ENCODE measurements at regions not wholly inside any gene's neighbourhood (a gene's known extent, or its start where the extent isn't known, plus 50 kb on each side); places are given as distances from the start of the nearest gene placed in this dataset.

DNA sequence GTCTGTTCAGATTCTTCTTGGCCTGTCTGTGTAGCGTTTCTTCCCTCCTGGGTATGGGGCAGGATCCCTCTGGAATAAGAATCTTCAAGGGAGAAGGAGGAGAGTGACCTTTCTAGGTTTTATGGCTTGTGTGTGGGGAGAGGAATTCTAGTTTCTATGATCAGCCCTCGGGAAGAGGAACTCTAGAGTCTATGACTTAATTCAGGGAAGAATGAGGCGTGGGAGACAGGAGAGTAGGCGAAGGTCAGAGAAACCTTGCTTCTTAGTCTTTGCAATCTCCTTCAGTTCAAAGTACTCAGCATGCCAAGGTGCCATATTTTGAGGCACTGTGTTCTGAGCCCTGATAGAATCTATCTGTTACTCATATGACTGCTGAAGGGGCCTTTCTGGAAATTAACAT is 99.2 kb upstream of the C3orf80 start:
- H3K27ac ChIP-seq, result no peak overlapping the region
- H3K9me3 ChIP-seq, result no peaks in the 10 kb centered on the region
- no peak overlapping the region for H3K4me3 ChIP-seq
- TF ChIP-seq, protein P1, sequence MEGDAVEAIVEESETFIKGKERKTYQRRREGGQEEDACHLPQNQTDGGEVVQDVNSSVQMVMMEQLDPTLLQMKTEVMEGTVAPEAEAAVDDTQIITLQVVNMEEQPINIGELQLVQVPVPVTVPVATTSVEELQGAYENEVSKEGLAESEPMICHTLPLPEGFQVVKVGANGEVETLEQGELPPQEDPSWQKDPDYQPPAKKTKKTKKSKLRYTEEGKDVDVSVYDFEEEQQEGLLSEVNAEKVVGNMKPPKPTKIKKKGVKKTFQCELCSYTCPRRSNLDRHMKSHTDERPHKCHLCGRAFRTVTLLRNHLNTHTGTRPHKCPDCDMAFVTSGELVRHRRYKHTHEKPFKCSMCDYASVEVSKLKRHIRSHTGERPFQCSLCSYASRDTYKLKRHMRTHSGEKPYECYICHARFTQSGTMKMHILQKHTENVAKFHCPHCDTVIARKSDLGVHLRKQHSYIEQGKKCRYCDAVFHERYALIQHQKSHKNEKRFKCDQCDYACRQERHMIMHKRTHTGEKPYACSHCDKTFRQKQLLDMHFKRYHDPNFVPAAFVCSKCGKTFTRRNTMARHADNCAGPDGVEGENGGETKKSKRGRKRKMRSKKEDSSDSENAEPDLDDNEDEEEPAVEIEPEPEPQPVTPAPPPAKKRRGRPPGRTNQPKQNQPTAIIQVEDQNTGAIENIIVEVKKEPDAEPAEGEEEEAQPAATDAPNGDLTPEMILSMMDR (IDR thresholded peaks at IDR 0.05), result no peak
- no peak for TF ChIP-seq POLR2A (IDR thresholded peaks at IDR 0.05)
- TF ChIP-seq POLR2AphosphoS5 (IDR thresholded peaks at IDR 0.05), result no peak
- TF ChIP-seq EP300 (IDR thresholded peaks at IDR 0.05; ENCODE audit: low read depth), result no peak
- intact Hi-C loops (cut with DNase I; ENCODE audit: low total_unique reads), result no loop called here
- no peaks in the 10 kb centered on the region for H3K4me1 ChIP-seq
- no peaks in the 10 kb centered on the region for H3K36me3 ChIP-seq
- no peaks in the 10 kb centered on the region for H3K27me3 ChIP-seq
- in situ Hi-C loops (cut with MboI; ENCODE audit: low pct_ligation_motif_present in 1 of 4, low pct_unique_long_range_greater_than_20kb in 1 of 4, low sequenced_read_pairs in 3 of 4), result loop anchor here in 1 of 4 donors (25.0 kb wide), 1 partner anchor 89 kb away; no protein-coding TSS in a partner anchor
- WGBS, 2 donors (ENCODE audit: low coverage in 1 of 2), result 69 to 80% methylated on average over 2 to 4 of the region's 4 CpGs
- no peak for DNase-seq

DNA sequence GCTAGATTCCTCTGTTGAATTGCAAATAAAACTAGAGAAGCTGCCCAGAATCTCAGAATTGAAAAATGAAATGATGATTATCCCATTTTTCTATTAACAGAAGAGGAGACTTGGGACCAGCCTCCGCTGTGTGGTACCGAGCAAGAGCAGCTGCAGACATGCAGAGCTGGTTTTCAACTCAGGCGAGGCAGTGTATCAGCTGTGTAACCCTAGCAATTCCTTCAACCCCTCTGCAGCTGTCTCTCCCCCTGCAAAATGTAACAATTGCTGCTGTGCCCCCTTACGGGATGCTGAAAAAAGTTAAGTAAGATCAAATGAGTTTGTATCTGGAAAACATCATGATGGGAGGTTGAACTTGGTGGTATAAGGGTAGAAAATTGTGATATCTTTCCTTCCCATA is 98.5 kb upstream of the C3orf80 start:
- TF ChIP-seq EP300 (IDR thresholded peaks at IDR 0.05; ENCODE audit: low read depth) (no peak), POLR2A (IDR thresholded peaks at IDR 0.05) (no peak), POLR2AphosphoS5 (IDR thresholded peaks at IDR 0.05) (no peak)
- TF ChIP-seq, protein P1 (IDR thresholded peaks at IDR 0.05), result no peak
- H3K36me3 ChIP-seq, result no peaks in the 10 kb centered on the region
- H3K27ac ChIP-seq, result no peak overlapping the region
- no peaks in the 10 kb centered on the region for H3K4me1 ChIP-seq
- WGBS, 2 donors (ENCODE audit: low coverage in 1 of 2), result 86% methylated on average over 1 to 4 of the region's 4 CpGs
- in situ Hi-C loops (cut with MboI; ENCODE audit: low pct_ligation_motif_present in 1 of 4, low pct_unique_long_range_greater_than_20kb in 1 of 4, low sequenced_read_pairs in 3 of 4) (loop anchor here in 1 of 4 donors (25.0 kb wide), 1 partner anchor 89 kb away; no protein-coding TSS in a partner anchor), intact Hi-C loops (cut with DNase I; ENCODE audit: low total_unique reads) (no loop called here)
- H3K9me3 ChIP-seq, result no peaks in the 10 kb centered on the region
- no peaks in the 10 kb centered on the region for H3K27me3 ChIP-seq
- no peak overlapping the region for H3K4me3 ChIP-seq
- no peak for DNase-seq

DNA sequence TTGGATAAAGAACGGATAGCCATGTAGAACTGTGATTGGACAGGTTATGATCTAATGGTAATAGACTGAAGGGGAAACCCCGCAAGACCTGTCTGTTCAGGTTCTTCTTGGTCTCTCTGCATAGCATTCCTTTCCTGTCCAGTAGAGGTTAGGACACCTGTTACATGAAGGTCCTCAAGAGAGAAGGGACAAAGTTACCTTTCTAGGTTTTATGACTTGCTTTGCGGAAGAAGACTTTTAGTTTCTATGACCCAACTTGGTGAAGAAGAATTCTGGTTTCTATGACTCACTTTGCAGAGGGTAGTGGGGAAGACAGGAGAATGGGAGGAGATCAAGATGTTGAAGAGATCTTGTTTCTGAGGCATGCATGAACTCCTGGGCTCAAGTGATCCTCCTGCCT is 97.9 kb upstream of the C3orf80 start:
- no peak for DNase-seq
- H3K27me3 ChIP-seq, result no peaks in the 10 kb centered on the region
- H3K4me3 ChIP-seq, result no peak overlapping the region
- 80 to 84% methylated on average over 3 of the region's 3 CpGs for WGBS, 2 donors (ENCODE audit: low coverage in 1 of 2)
- in situ Hi-C loops (cut with MboI; ENCODE audit: low pct_ligation_motif_present in 1 of 4, low pct_unique_long_range_greater_than_20kb in 1 of 4, low sequenced_read_pairs in 3 of 4) (loop anchor here in 1 of 4 donors (25.0 kb wide), 1 partner anchor 90 kb away; no protein-coding TSS in a partner anchor), intact Hi-C loops (cut with DNase I; ENCODE audit: low total_unique reads) (no loop called here)
- no peaks in the 10 kb centered on the region for H3K4me1 ChIP-seq
- TF ChIP-seq POLR2AphosphoS5 (IDR thresholded peaks at IDR 0.05) (no peak), POLR2A (IDR thresholded peaks at IDR 0.05) (no peak), EP300 (IDR thresholded peaks at IDR 0.05; ENCODE audit: low read depth) (no peak)
- TF ChIP-seq, protein P1 (IDR thresholded peaks at IDR 0.05), result no peak
- no peaks in the 10 kb centered on the region for H3K36me3 ChIP-seq
- no peak overlapping the region for H3K27ac ChIP-seq
- no peaks in the 10 kb centered on the region for H3K9me3 ChIP-seq

DNA sequence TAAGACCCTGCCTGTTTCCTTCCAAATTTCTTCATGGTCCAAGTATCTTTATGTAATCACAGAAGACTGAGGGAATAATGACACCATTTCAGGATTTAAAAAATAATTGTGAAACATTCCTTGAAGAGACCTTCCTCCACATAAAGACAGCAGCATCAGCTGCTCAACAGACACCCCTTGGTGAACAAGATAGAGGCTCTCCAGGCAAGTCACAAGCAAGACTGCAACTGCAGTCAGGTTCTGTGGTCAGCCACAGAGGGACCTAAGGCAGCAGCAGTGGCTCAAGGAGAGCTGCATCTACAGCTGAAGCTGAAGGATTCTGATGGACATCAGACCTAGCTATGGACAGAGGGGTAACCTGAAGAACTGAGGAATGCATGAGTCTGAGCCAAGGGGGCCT is 97.2 kb upstream of the C3orf80 start:
- Histone ChIP-seq H3K9me3 (no peaks in the 10 kb centered on the region), H3K4me3 (no peak overlapping the region), H3K4me1 (no peaks in the 10 kb centered on the region), H3K27me3 (no peaks in the 10 kb centered on the region), H3K36me3 (no peaks in the 10 kb centered on the region), H3K27ac (no peak overlapping the region)
- no peak for DNase-seq
- TF ChIP-seq POLR2AphosphoS5 (IDR thresholded peaks at IDR 0.05), result no peak
- TF ChIP-seq, protein P1 (IDR thresholded peaks at IDR 0.05), result no peak
- TF ChIP-seq EP300 (IDR thresholded peaks at IDR 0.05; ENCODE audit: low read depth), result no peak
- TF ChIP-seq POLR2A (IDR thresholded peaks at IDR 0.05), result no peak
- in situ Hi-C loops (cut with MboI; ENCODE audit: low pct_ligation_motif_present in 1 of 4, low pct_unique_long_range_greater_than_20kb in 1 of 4, low sequenced_read_pairs in 3 of 4) (loop anchor here in 1 of 4 donors (25.0 kb wide), 1 partner anchor 91 kb away; no protein-coding TSS in a partner anchor), intact Hi-C loops (cut with DNase I; ENCODE audit: low total_unique reads) (no loop called here)

Data from transverse colon (tissue), 4 donors.